PFSK-1 (cell line): ENCODE measurements at regions not wholly inside any gene's neighbourhood (a gene's known extent, or its start where the extent isn't known, plus 50 kb on each side); places are given as distances from the start of the nearest gene placed in this dataset.

Experiments used
- FOXP2 ChIP-seq: optimal IDR thresholded peaks from 2 replicates; pipeline ENCODE3; 2011; ENCODE audit warnings: borderline replicate concordance, control low read depth, inconsistent platforms; ENCODE audit not compliant: insufficient read depth; ENCODE audit errors: extremely low read length, extremely low read depth
- POLR2AphosphoS5 ChIP-seq: IDR thresholded peaks from 2 replicates; pipeline ENCODE4 v1.6.1; 2012; ENCODE audit warnings: low read depth, mild to moderate bottlenecking, control low read depth, low read length, moderate library complexity
- REST ChIP-seq, 2 experiments: IDR thresholded peaks; 2 replicates each; pipeline versions ENCODE4 v1.6.1 to v1.8.0; 2011 to 2012; ENCODE audit warnings: low read depth in 2 of 2, low read length in 2 of 2, control low read depth in 1 of 2, inconsistent platforms in 1 of 2, mild to moderate bottlenecking in 1 of 2, moderate library complexity in 1 of 2; ENCODE audit not compliant: insufficient read depth in 1 of 2
- SIN3A ChIP-seq: IDR thresholded peaks from 2 replicates; pipeline ENCODE4 v1.6.1; 2012; ENCODE audit warnings: mild to moderate bottlenecking, low read length, moderate library complexity, borderline replicate concordance; ENCODE audit not compliant: insufficient read depth
- TAF1 ChIP-seq: IDR thresholded peaks from 2 replicates; pipeline ENCODE4 v1.6.1; 2012; ENCODE audit warnings: low read length, control low read depth, borderline replicate concordance; ENCODE audit not compliant: insufficient read depth

GRCh38 chr5:175021841-175022625 is 297.7 kb downstream of the MSX2 start:
- TF ChIP-seq SIN3A (no peak), FOXP2 (no peak), TAF1 (no peak), POLR2AphosphoS5 (no peak), REST (IDR thresholded peaks at IDR 0.05; ENCODE audit: insufficient read depth in 1 of 2, low read depth in 2 of 2, low read length in 2 of 2) (no peak)

- no peak for TF ChIP-seq REST (IDR thresholded peaks at IDR 0.05; ENCODE audit: insufficient read depth in 1 of 2, low read depth in 2 of 2, low read length in 2 of 2)
Observed at GRCh38 chr5:175021321-175021720, 296.9 kb downstream of the MSX2 start.

GRCh38 chr5:175015028-175015685 is 290.8 kb downstream of the MSX2 start:
- TF ChIP-seq FOXP2 (no peak), TAF1 (no peak), SIN3A (no peak), REST (IDR thresholded peaks at IDR 0.05; ENCODE audit: insufficient read depth in 1 of 2, low read depth in 2 of 2, low read length in 2 of 2) (no peak), POLR2AphosphoS5 (no peak)

GRCh38 chr5:175013251-175013650 is 288.9 kb downstream of the MSX2 start:
- TF ChIP-seq POLR2AphosphoS5: no peak
- no peak for TF ChIP-seq FOXP2
- TF ChIP-seq TAF1: no peak
- no peak for TF ChIP-seq REST (IDR thresholded peaks at IDR 0.05; ENCODE audit: insufficient read depth in 1 of 2, low read depth in 2 of 2, low read length in 2 of 2)
- TF ChIP-seq SIN3A: no peak

GRCh38 chr5:175012267-175012666 is 287.9 kb downstream of the MSX2 start:
- TF ChIP-seq SIN3A: no peak
- TF ChIP-seq POLR2AphosphoS5: no peak
- no peak for TF ChIP-seq TAF1
